ENCODE measurements at regions not wholly inside any gene's neighbourhood (a gene's known extent, or its start where the extent isn't known, plus 50 kb on each side); places are given as distances from the start of the nearest gene placed in this dataset.
"Not testable (repeated sequence)": the region's sequence is repeated elsewhere in the genome, so short reads cannot be mapped to it uniquely, and the experiment has no call there.

GRCh38 chr9:88871669-88872068, 119.6 kb upstream of the S1PR3 start:
- no peak for DNase-seq
- in situ Hi-C loops (cut with HindIII; ENCODE audit: low pct_ligation_motif_present, low pct_unique_long_range_greater_than_20kb, low sequenced_read_pairs), result no loop called here

- DNase-seq, result no peak
- in situ Hi-C loops (cut with HindIII; ENCODE audit: low pct_ligation_motif_present, low pct_unique_long_range_greater_than_20kb, low sequenced_read_pairs), result no loop called here
Observed at GRCh38 chr9:88872192-88872946, 118.9 kb upstream of the S1PR3 start.

DNA sequence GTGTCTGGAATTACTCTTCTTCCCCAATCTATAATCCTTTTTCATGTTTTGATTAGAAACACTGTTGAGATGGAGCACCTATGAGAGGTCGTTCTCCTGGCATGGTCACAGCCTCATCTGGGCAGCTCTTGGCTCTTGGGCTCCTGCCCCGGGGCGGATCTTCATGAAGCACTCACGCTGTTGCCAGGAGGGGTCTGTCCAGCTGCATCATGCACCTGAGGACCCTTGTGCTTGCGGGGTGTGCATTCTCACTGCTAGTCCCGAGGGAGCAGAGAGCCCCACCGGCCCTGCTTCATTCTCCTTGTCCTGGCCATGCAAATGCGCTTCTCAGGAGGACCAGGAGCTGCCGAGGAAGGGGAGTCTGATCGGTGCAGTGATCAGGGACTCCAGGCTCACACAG, 117.6 kb upstream of the S1PR3 start:
- in situ Hi-C loops (cut with HindIII; ENCODE audit: low pct_ligation_motif_present, low pct_unique_long_range_greater_than_20kb, low sequenced_read_pairs), result no loop called here
- no peak for DNase-seq

DNA sequence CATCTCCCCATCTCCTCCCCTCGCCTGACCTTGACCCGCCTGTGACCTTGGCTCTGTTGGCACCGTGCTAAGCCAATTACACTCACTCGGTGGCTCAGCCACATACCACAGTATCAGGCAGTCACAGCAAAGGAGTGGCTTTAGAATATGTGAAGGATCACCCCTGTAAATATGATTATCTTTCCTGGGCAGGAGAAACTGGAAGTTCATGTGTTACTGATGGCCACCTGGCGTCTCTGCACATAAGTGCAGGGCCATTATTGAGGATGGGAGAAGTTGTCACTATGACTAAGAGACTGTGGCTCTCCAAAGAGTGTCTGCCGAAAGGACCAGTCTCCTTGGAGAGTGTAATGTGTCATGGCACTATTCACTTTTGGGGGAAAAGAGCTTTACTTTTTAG, 116.9 kb upstream of the S1PR3 start:
- no peak for DNase-seq
- in situ Hi-C loops (cut with HindIII; ENCODE audit: low pct_ligation_motif_present, low pct_unique_long_range_greater_than_20kb, low sequenced_read_pairs), result no loop called here

GRCh38 chr9:88875400-88876120, 115.7 kb upstream of the S1PR3 start:
- in situ Hi-C loops (cut with HindIII; ENCODE audit: low pct_ligation_motif_present, low pct_unique_long_range_greater_than_20kb, low sequenced_read_pairs), result no loop called here
- DNase-seq, result no peak

GRCh38 chr9:88880199-88880598, 111.1 kb upstream of the S1PR3 start:
- in situ Hi-C loops (cut with HindIII; ENCODE audit: low pct_ligation_motif_present, low pct_unique_long_range_greater_than_20kb, low sequenced_read_pairs), result no loop called here

GRCh38 chr9:88884291-88884690, 107.0 kb upstream of the S1PR3 start:
- DNase-seq; in situ Hi-C loops (cut with HindIII; ENCODE audit: low pct_ligation_motif_present, low pct_unique_long_range_greater_than_20kb, low sequenced_read_pairs): not testable (repeated sequence)

More at GRCh38 chr9:88880199-88880598, 111.1 kb upstream of the S1PR3 start:
- DNase-seq, result no peak

DNA sequence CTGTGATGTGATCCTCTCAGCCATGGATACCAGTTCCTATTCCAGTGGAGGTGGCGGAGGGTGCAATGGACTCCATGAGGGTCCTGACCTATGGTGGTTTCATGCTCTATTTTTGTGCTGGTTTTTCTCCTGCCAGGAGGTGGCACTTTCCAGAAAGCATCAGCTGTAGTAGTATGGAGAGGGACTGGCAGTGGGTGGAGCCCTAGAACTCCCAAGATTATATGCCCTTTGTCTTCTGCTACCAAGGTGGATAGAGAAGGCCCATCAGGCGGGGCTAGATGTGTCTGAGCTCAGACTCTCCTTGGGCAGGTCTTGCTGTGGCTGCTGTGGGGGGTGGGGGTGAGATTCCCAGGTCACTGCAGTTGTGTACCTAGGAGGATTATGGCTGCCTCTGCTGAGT, 104.5 kb upstream of the S1PR3 start:
- peak; percentile 1 for DNase-seq
- in situ Hi-C loops (cut with HindIII; ENCODE audit: low pct_ligation_motif_present, low pct_unique_long_range_greater_than_20kb, low sequenced_read_pairs), result not testable (repeated sequence)

DNA sequence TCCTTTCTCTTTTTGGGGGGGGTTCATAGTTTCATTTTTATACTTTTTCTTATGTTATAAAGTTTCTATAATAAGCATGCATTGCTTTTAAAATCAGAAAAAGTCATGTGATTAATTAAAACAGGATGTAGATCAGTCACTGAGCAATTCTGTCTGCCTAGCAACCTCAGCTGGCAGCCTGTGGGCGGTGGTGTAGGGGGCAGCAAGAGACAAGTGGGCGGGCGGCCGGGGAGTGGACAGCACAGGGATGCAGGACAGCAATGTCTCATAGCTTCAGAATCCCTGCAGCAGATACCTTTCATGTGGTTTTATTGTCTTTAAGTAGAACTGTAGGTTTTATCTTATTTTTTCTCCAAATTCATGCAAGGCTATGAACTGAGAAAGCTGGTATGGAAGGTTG, 101.9 kb upstream of the S1PR3 start:
- DNase-seq, result no peak
- in situ Hi-C loops (cut with HindIII; ENCODE audit: low pct_ligation_motif_present, low pct_unique_long_range_greater_than_20kb, low sequenced_read_pairs), result no loop called here

- in situ Hi-C loops (cut with HindIII; ENCODE audit: low pct_ligation_motif_present, low pct_unique_long_range_greater_than_20kb, low sequenced_read_pairs), result no loop called here
- DNase-seq, result no peak
Observed at GRCh38 chr9:88890546-88890945, 100.7 kb upstream of the S1PR3 start.

DNA sequence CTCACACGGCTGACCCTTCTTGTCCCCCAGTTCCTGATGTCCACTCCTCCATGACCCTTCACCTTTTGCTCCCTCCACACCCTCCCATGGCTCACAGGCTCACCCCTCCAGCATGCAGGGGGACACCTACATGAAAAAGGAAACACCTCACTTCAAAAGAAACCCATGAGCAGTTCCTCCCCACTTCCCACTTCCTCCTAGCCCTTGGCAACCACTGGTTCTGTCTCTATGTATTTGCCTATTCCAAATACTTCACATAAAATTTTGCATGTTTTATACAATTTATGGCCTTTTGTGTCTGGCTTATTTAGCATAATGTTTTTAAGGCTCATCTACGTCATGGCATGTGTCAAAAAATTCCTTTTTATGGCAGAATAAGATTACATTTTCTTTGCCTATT, 100.2 kb upstream of the S1PR3 start:
- in situ Hi-C loops (cut with HindIII; ENCODE audit: low pct_ligation_motif_present, low pct_unique_long_range_greater_than_20kb, low sequenced_read_pairs), result no loop called here

DNA sequence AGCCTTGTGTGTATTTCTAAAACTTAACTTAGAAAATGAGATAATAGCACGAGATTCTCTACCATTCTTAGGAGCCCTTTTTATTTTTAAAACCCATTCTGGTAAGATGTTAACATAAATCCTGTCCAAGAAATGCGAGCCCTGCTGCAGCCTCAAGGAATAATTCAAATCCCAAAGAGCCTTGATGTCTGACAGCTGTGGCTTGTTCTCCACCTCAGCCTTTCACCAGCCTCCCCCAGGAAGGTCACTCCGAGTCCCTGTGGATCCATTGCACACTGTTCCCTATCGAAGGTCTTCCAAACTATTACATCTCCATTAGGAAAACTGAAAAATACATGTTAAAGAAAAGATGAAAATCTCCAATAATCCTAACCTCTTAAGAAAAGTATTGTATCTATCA, 98.5 kb upstream of the S1PR3 start:
- no peak for DNase-seq
- in situ Hi-C loops (cut with HindIII; ENCODE audit: low pct_ligation_motif_present, low pct_unique_long_range_greater_than_20kb, low sequenced_read_pairs), result no loop called here

More for the DNA sequence above, 100.2 kb upstream of the S1PR3 start:
- DNase-seq, result no peak

GRCh38 chr9:88897081-88897480, 94.2 kb upstream of the S1PR3 start:
- DNase-seq, result no peak
- in situ Hi-C loops (cut with HindIII; ENCODE audit: low pct_ligation_motif_present, low pct_unique_long_range_greater_than_20kb, low sequenced_read_pairs), result no loop called here

DNA sequence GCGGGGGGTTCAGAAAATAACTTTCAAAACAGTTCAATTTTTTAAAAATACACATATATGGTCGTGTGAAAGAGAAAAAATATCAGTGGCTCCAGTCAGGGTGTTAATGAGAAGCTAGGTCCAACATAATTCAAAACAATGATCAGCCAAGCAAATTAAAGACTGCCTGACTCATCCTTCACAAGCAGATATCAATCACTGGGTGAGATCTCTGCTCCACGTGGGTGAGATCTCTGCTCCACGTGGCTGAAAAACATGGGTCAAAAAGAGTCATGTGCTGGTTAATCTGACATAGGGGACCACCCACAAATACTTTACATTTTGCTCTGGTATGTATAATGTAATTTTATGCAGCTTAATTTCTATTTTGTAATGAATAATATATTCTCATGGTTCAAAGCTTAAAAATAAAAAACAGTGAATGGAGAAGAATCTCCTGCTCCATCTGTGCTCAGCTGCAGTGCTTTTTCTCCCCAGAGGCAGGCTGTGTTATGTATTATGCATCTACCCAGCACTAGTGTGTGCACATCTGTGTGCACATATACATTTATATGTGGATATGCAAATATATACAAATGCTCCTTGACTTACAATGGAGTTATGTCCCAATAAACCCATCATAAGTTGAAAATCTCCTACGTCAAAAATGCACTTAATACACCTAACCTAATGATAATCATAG, 93.1 kb upstream of the S1PR3 start:
- in situ Hi-C loops (cut with HindIII; ENCODE audit: low pct_ligation_motif_present, low pct_unique_long_range_greater_than_20kb, low sequenced_read_pairs), result no loop called here
- no peak for DNase-seq

- in situ Hi-C loops (cut with HindIII; ENCODE audit: low pct_ligation_motif_present, low pct_unique_long_range_greater_than_20kb, low sequenced_read_pairs), result no loop called here
Observed at GRCh38 chr9:88905506-88905905, 85.8 kb upstream of the S1PR3 start.

GRCh38 chr9:88915916-88916315, 75.4 kb upstream of the S1PR3 start:
- DNase-seq, result no peak
- in situ Hi-C loops (cut with HindIII; ENCODE audit: low pct_ligation_motif_present, low pct_unique_long_range_greater_than_20kb, low sequenced_read_pairs), result no loop called here

More at GRCh38 chr9:88905506-88905905, 85.8 kb upstream of the S1PR3 start:
- DNase-seq, result no peak

- DNase-seq, result no peak
- in situ Hi-C loops (cut with HindIII; ENCODE audit: low pct_ligation_motif_present, low pct_unique_long_range_greater_than_20kb, low sequenced_read_pairs), result no loop called here
Observed at GRCh38 chr9:88916894-88917293, 74.4 kb upstream of the S1PR3 start.

DNA sequence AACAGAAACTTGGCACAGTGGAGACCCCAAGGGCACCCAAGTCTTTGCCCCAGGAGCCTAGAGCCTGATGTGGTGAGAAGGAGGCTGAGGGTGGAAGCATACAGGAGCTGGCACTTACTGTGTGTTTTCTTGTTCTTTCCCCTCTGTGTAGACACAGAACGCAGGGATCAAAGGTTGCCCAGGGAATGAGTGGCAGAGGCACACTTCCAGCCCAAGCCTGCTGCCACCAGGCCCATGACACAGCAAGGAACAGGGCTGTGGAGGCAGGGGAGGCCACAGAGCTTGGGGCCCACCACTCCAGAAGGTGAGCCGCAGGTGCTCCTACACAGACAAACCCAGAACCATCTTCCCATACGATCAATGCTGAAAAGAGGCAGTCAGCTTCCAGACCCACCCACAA, 73.9 kb upstream of the S1PR3 start:
- DNase-seq, result no peak
- in situ Hi-C loops (cut with HindIII; ENCODE audit: low pct_ligation_motif_present, low pct_unique_long_range_greater_than_20kb, low sequenced_read_pairs), result no loop called here

- in situ Hi-C loops (cut with HindIII; ENCODE audit: low pct_ligation_motif_present, low pct_unique_long_range_greater_than_20kb, low sequenced_read_pairs); DNase-seq: not testable (repeated sequence)
Observed at GRCh38 chr9:88918537-88918936, 72.7 kb upstream of the S1PR3 start.

Data from ACHN (cell line).